NCI-H226 (cell line): ENCODE measurements at regions not wholly inside any gene's neighbourhood (a gene's known extent, or its start where the extent isn't known, plus 50 kb on each side); places are given as distances from the start of the nearest gene placed in this dataset.
"Not testable (repeated sequence)": the region's sequence is repeated elsewhere in the genome, so short reads cannot be mapped to it uniquely, and the experiment has no call there.

Source experiments
- DNase-seq: peaks from one replicate; pipeline ENCODE4 v3.0.0-alpha.2; 2015

GRCh38 chr1:145475962-145476361, 50.6 kb upstream of the NBPF20 start:
- DNase-seq = not testable (repeated sequence)

DNA sequence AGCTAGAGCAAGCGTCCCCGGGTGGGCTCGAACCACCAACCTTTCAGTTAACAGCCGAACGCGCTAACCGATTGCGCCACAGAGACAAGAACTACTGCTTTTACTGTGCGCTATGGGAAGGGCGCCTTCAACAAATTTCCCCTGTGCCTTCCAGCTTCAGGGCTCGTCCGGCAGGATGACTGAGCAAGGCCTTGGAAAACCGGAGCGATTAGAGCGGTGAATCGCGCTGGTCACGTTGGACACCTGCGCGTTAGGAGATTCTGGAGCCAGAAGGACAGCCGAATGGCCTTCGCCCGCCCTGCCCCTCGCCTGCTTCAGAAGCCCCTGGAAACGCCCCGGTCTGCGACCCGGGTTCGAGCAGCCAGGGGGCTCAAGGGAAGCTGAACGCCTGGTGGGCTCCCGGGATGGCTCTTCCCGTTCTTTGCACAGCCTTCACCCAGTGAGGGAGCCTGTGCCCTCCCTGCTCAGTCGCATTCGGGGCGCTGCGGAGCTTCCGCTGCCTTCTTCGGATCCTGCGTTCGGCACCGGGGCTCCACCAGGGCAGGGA, 50.0 kb upstream of the NBPF20 start:
- DNase-seq = not testable (repeated sequence)
